ENCODE measurements at regions not wholly inside any gene's neighbourhood (a gene's known extent, or its start where the extent isn't known, plus 50 kb on each side); places are given as distances from the start of the nearest gene placed in this dataset.

DNA sequence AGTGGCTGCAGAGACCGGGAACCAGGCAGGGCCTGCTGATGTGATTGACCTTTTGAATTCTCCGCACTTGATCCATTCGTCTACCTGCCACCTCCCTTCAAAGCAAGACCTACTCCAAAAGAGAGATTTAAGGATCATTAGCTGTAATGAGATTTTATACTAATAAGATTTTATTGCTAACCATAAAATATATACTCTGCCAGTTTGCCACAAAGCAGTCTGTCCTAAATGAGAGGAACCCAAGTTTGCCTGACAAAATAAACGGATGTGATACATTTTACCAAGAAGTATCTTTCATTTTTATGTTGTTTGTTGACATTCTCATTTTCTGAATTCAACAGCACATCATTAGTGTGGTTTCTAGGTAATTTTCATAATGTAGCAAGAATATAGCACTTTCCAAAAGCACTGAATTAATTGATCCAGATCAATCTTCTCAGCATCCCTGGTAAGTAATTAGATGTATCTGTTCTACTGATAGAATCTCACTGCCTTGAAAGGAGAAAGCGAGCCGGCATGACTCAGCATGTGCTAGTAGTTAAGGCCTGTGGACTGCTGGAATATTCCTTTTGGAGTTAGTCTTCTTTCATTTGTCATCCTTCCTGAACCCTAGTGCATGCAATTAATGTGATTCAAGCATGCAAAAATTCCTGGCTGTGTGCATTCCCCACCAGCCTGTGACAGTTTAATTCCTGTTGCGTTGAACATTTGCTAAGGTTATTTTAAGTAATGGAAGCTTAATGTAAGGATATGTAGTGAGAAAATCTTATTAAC, 128.5 kb downstream of the ARL6IP6 start:
- peak; percentile 15 for DNase-seq (ENCODE audit: low spot score)
- no peaks in the 10 kb centered on the region for H3K4me1 ChIP-seq (ENCODE audit: insufficient read depth)
- no peaks in the 10 kb centered on the region for H3K79me2 ChIP-seq
- no peak for TF ChIP-seq EZH2phosphoT487 (IDR thresholded peaks at IDR 0.05; ENCODE audit: low read depth, severe bottlenecking, unreplicated experiment)
- TF ChIP-seq CTCF (IDR thresholded peaks at IDR 0.05; ENCODE audit: poor library complexity) = no peak
- no peak for TF ChIP-seq EZH2 (IDR thresholded peaks at IDR 0.05; ENCODE audit: borderline replicate concordance)
- no peaks in the 10 kb centered on the region for H3K9me2 ChIP-seq (replicated peaks; ENCODE audit: insufficient read depth)
- no peak overlapping the region for H3K4me2 ChIP-seq
- H3K27ac ChIP-seq = no peak overlapping the region
- H3K36me3 ChIP-seq (replicated peaks; ENCODE audit: insufficient read depth, low read depth) = no peaks in the 10 kb centered on the region
- H3K4me3 ChIP-seq = no peak overlapping the region
- H3K9me3 ChIP-seq (ENCODE audit: low read depth) = no peaks in the 10 kb centered on the region
- no peaks in the 10 kb centered on the region for H4K20me1 ChIP-seq (ENCODE audit: insufficient read depth, poor library complexity, severe bottlenecking)
- WGBS (ENCODE audit: low lambda C conversion rate, missing lambda C conversion rate) = 81% methylated on average over 7 of the region's 7 CpGs
- no peak overlapping the region for H2AFZ ChIP-seq
- no peaks in the 10 kb centered on the region for H3K27me3 ChIP-seq

DNA sequence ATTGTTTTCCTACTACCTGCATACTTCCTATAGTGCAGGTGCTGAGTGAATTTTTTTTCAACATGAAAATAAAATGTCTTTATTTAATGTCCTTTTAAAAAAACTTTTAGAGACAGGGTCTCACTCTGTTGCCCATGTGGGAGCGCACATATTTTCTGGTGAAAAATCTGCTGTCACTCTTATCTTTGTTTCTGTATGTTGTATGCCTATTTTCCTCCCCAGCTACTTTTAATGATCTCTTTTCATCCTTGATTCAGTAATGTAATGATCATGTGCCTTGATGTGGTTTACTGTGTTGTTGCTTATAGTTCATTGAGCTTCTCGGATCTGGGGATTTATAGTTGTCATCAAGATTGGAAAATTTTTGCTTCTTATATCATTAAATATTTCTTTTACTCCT, 117.3 kb downstream of the ARL6IP6 start:
- H3K9me3 ChIP-seq (ENCODE audit: low read depth) = no peaks in the 10 kb centered on the region
- WGBS (ENCODE audit: low lambda C conversion rate, missing lambda C conversion rate) = 95% methylated on average over 2 of the region's 2 CpGs

GRCh38 chr2:152827944-152828343, 109.5 kb downstream of the ARL6IP6 start:
- TF ChIP-seq EZH2phosphoT487 (IDR thresholded peaks at IDR 0.05; ENCODE audit: low read depth, severe bottlenecking, unreplicated experiment) (no peak), EZH2 (IDR thresholded peaks at IDR 0.05; ENCODE audit: borderline replicate concordance) (no peak), CTCF (IDR thresholded peaks at IDR 0.05; ENCODE audit: poor library complexity) (no peak)
- no peak overlapping the region for H3K27ac ChIP-seq
- no peaks in the 10 kb centered on the region for H3K79me2 ChIP-seq
- no peaks in the 10 kb centered on the region for H3K27me3 ChIP-seq
- H3K36me3 ChIP-seq (replicated peaks; ENCODE audit: insufficient read depth, low read depth) = no peaks in the 10 kb centered on the region
- WGBS (ENCODE audit: low lambda C conversion rate, missing lambda C conversion rate) = 96% methylated on average over 5 of the region's 5 CpGs
- H4K20me1 ChIP-seq (ENCODE audit: insufficient read depth, poor library complexity, severe bottlenecking) = no peaks in the 10 kb centered on the region
- H3K9me2 ChIP-seq (replicated peaks; ENCODE audit: insufficient read depth) = no peaks in the 10 kb centered on the region
- no peak for DNase-seq (ENCODE audit: low spot score)
- no peak overlapping the region for H3K4me2 ChIP-seq
- H3K4me3 ChIP-seq = no peak overlapping the region
- H3K9me3 ChIP-seq (ENCODE audit: low read depth) = no peaks in the 10 kb centered on the region
- no peak overlapping the region for H2AFZ ChIP-seq
- H3K4me1 ChIP-seq (ENCODE audit: insufficient read depth) = no peaks in the 10 kb centered on the region

More for the DNA sequence above, 117.3 kb downstream of the ARL6IP6 start:
- no peak for DNase-seq (ENCODE audit: low spot score)
- Histone ChIP-seq H3K27me3 (no peaks in the 10 kb centered on the region), H3K27ac (no peak overlapping the region), H3K36me3 (replicated peaks; ENCODE audit: insufficient read depth, low read depth) (no peaks in the 10 kb centered on the region), H3K4me3 (no peak overlapping the region), H2AFZ (no peak overlapping the region), H3K79me2 (no peaks in the 10 kb centered on the region), H4K20me1 (ENCODE audit: insufficient read depth, poor library complexity, severe bottlenecking) (no peaks in the 10 kb centered on the region), H3K4me2 (no peak overlapping the region), H3K9me2 (replicated peaks; ENCODE audit: insufficient read depth) (no peaks in the 10 kb centered on the region), H3K4me1 (ENCODE audit: insufficient read depth) (no peaks in the 10 kb centered on the region)
- TF ChIP-seq EZH2phosphoT487 (IDR thresholded peaks at IDR 0.05; ENCODE audit: low read depth, severe bottlenecking, unreplicated experiment) (no peak), EZH2 (IDR thresholded peaks at IDR 0.05; ENCODE audit: borderline replicate concordance) (no peak), CTCF (IDR thresholded peaks at IDR 0.05; ENCODE audit: poor library complexity) (no peak)
